Calu3 (cell line): ENCODE measurements at regions not wholly inside any gene's neighbourhood (a gene's known extent, or its start where the extent isn't known, plus 50 kb on each side); places are given as distances from the start of the nearest gene placed in this dataset.

Experiments used
- BruUV-seq: library from RNA; stranded (reverse); fragments of 400-500 nt; replicated peaks from 2 replicates; lab custom pipeline; 2021; lab: Mats Ljungman, UMichigan
- CTCF ChIA-PET: fragments of 300-600 bp; sonication (Branson Sonifier 250); formaldehyde crosslinking; loops from one replicate; lab custom pipeline; 2022; ENCODE audit warnings: antibody characterized with exemption; lab: Charles Lee
- DNase-seq: peaks from one replicate; pipeline ENCODE4 v3.0.0; 2022
- H3K27ac Mint-ChIP-seq: one replicate; pipeline ENCODE4 v1.8.0; 2022; ENCODE audit warnings: mixed read lengths; ENCODE audit not compliant: unreplicated experiment
- H3K27me3 Mint-ChIP-seq: one replicate; pipeline ENCODE4 v1.8.0; 2022; ENCODE audit warnings: mixed read lengths; ENCODE audit not compliant: unreplicated experiment
- H3K36me3 Mint-ChIP-seq: one replicate; pipeline ENCODE4 v1.8.0; 2022; ENCODE audit warnings: mild to moderate bottlenecking, moderate library complexity, mixed read lengths; ENCODE audit not compliant: insufficient read depth, unreplicated experiment
- H3K4me1 Mint-ChIP-seq: one replicate; pipeline ENCODE4 v1.8.0; 2022; ENCODE audit warnings: mild to moderate bottlenecking, low read depth, mixed read lengths; ENCODE audit not compliant: unreplicated experiment
- H3K4me3 Mint-ChIP-seq: one replicate; pipeline ENCODE4 v1.8.0; 2022; ENCODE audit warnings: mild to moderate bottlenecking, low read depth, moderate library complexity, mixed read lengths; ENCODE audit not compliant: unreplicated experiment
- H3K9me3 Mint-ChIP-seq: one replicate; pipeline ENCODE4 v1.8.0; 2022; ENCODE audit warnings: low read depth, mixed read lengths; ENCODE audit not compliant: unreplicated experiment
- intact Hi-C: fragments of 100-400 bp; cut with micrococcal nuclease; formaldehyde crosslinking; loops from one replicate; pipeline ENCODE4 v1.10.0; 2022; ENCODE audit not compliant: unreplicated experiment
- TF ChIP-seq, protein P1 (sequence below): fragments of 200-600 bp; IDR thresholded peaks from one replicate; pipeline ENCODE4 v1.8.0; 2022; ENCODE audit warnings: antibody characterized with exemption; ENCODE audit not compliant: unreplicated experiment

DNA sequence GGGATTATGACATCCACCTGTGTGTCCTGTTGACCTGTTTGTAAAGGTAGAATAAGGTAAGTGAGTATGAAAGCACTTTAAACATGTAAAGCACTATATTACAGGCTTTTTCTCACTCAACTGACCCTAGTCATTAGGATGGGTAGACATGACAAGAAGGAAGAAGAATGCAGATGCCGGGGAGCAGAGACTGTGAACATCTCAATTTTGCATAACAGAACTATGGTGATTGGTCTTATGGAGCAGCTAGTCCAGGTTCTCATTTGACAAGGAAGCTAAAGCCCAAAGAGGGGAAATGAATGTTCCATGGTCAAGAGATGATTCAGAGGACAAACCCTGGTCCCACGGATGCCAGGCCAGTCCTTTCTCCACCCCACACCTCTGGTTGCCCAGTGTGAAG lies 200.1 kb upstream of the BCL6 start:
- CTCF ChIA-PET: interaction anchor here (2.0 kb wide), 1 partner anchor 9 kb away, joined by 7 read pairs; no protein-coding TSS in a partner anchor
- H3K27me3 Mint-ChIP-seq: no peaks in the 10 kb centered on the region
- no peak for DNase-seq
- no peaks in the 10 kb centered on the region for H3K36me3 Mint-ChIP-seq
- intact Hi-C loops: no loop called here
- H3K4me1 Mint-ChIP-seq: no peaks in the 10 kb centered on the region
- BruUV-seq: no TSS peak
- H3K27ac Mint-ChIP-seq: no peak overlapping the region
- TF ChIP-seq, protein P1, sequence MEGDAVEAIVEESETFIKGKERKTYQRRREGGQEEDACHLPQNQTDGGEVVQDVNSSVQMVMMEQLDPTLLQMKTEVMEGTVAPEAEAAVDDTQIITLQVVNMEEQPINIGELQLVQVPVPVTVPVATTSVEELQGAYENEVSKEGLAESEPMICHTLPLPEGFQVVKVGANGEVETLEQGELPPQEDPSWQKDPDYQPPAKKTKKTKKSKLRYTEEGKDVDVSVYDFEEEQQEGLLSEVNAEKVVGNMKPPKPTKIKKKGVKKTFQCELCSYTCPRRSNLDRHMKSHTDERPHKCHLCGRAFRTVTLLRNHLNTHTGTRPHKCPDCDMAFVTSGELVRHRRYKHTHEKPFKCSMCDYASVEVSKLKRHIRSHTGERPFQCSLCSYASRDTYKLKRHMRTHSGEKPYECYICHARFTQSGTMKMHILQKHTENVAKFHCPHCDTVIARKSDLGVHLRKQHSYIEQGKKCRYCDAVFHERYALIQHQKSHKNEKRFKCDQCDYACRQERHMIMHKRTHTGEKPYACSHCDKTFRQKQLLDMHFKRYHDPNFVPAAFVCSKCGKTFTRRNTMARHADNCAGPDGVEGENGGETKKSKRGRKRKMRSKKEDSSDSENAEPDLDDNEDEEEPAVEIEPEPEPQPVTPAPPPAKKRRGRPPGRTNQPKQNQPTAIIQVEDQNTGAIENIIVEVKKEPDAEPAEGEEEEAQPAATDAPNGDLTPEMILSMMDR: no peak
- H3K9me3 Mint-ChIP-seq: no peaks in the 10 kb centered on the region
- H3K4me3 Mint-ChIP-seq: no peak overlapping the region

DNA sequence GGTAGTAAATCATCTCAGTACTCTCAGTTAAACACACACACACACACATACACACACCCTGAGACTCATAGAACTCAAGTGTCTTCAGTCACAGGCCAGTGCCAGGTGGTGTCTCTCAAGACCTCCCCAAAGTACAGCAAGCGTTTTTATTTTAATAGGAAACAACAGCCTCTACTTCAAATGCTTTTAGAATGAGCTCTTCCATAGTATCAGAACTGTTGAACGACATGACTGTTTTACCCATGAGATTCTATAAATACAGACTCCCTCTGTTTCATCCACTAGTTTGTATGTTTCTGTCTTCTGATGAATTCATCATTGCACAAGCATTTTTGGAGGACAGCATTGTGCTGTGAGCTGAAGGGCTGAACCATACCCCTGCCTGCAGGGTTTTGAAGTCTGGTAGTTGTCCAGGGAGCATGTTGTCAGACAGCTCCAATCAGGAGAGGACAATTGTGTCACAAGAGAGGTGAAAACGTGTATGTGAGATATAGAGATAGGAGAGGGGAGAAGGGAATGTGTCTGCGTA lies 201.0 kb upstream of the BCL6 start:
- TF ChIP-seq, protein P1: no peak
- no peak for DNase-seq
- no TSS peak for BruUV-seq
- no peaks in the 10 kb centered on the region for H3K4me1 Mint-ChIP-seq
- no peak overlapping the region for H3K27ac Mint-ChIP-seq
- H3K9me3 Mint-ChIP-seq: no peaks in the 10 kb centered on the region
- H3K36me3 Mint-ChIP-seq: no peaks in the 10 kb centered on the region
- H3K27me3 Mint-ChIP-seq: no peaks in the 10 kb centered on the region
- intact Hi-C loops: no loop called here
- no peak overlapping the region for H3K4me3 Mint-ChIP-seq
- CTCF ChIA-PET: interaction anchor here (0.6 kb wide), 1 partner anchor 1388 kb away, joined by 3 read pairs; no protein-coding TSS in a partner anchor

DNA sequence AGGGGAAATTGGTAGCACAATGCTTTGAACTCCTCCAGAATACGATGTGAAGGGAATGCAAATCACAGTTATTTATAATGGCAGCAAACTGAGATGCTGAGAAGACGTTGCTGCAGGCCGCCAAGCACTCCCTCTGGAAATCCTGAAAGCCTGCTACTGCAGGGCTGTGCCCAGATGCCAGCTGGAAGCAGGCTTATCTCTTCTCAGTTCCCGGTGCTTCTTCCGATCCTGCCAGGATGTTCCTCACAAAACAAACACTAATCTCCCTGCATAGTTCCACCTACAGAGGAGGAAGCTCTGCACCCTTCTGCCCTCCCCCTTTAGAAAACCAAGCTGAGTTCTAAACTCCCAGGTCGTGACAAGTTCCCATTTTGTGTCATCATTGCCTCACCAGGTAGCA lies 201.7 kb upstream of the BCL6 start:
- no peak overlapping the region for H3K4me3 Mint-ChIP-seq
- no peaks in the 10 kb centered on the region for H3K4me1 Mint-ChIP-seq
- no peaks in the 10 kb centered on the region for H3K27me3 Mint-ChIP-seq
- intact Hi-C loops: no loop called here
- DNase-seq: no peak
- H3K36me3 Mint-ChIP-seq: no peaks in the 10 kb centered on the region
- TF ChIP-seq, protein P1: no peak
- CTCF ChIA-PET: no interaction called here
- no peak overlapping the region for H3K27ac Mint-ChIP-seq
- no TSS peak for BruUV-seq
- no peaks in the 10 kb centered on the region for H3K9me3 Mint-ChIP-seq

DNA sequence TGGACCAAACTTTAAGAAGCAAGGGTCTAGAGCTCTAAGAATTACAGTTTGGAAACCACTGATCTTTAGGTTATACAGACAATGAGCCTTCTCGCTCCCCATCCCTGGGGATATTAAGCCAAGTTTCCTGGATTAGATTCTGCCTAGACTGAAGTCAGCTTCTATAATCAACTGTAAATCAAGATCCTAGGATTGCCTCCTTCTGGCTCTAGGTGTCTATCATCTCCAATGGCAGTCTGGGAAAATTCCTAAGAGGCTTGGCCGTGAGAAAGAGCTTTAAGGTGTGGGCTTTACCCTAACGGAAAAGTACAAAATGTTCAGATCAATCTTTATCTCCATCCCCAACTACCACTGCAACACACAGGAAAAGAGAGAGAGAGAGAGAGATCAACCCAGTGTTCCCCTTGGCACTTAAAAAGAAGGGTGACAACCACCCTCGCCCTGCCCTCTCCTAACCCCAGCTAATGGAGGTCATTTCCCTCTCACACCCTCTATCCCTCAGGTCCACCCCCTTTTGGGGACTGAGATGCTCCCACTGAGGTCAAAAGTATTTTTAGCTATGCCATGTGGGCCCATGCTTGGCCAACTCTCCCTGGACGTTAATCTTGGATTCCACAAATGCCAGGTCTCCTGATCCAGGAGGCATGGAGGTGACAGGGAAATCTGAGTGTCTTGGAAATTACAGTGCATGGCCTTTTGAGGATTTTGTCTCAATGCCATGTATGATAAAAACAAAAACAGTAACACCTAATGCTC lies 202.8 kb upstream of the BCL6 start:
- no peaks in the 10 kb centered on the region for H3K27me3 Mint-ChIP-seq
- no peak overlapping the region for H3K27ac Mint-ChIP-seq
- H3K9me3 Mint-ChIP-seq: no peaks in the 10 kb centered on the region
- no peaks in the 10 kb centered on the region for H3K36me3 Mint-ChIP-seq
- no peak overlapping the region for H3K4me3 Mint-ChIP-seq
- H3K4me1 Mint-ChIP-seq: no peaks in the 10 kb centered on the region
- TF ChIP-seq, protein P1: no peak
- DNase-seq: no peak
- no TSS peak for BruUV-seq
- CTCF ChIA-PET: interaction anchor here (0.6 to 0.9 kb wide), 2 partner anchors 199 to 990 kb away, joined by 3 read pairs; no protein-coding TSS in a partner anchor
- intact Hi-C loops: no loop called here
